CD4-positive, alpha-beta T cell (primary cell): ENCODE measurements at regions not wholly inside any gene's neighbourhood (a gene's known extent, or its start where the extent isn't known, plus 50 kb on each side); places are given as distances from the start of the nearest gene placed in this dataset.

Source experiments
- ATAC-seq: fragments of 200-7000 bp; cut with Tn5 transposase; one replicate; pipeline ENCODE4 v1.10.0; 2022; ENCODE audit warnings: mild to moderate bottlenecking; ENCODE audit not compliant: poor library complexity
- CTCF ChIA-PET: fragments of 350-600 bp; sonication (Branson Sonifier 250); formaldehyde crosslinking; loops from one replicate; lab custom pipeline; 2021; ENCODE audit warnings: antibody characterized with exemption, inconsistent platforms; lab: Charles Lee
- POLR2A ChIA-PET: fragments of 350-600 bp; sonication (Branson Sonifier 250); formaldehyde crosslinking; loops from one replicate; lab custom pipeline; 2021; ENCODE audit warnings: antibody characterized with exemption, inconsistent platforms; lab: Charles Lee
- DNase-seq, 14 experiments: peaks; one replicate each; pipeline ENCODE4 v3.0.0-alpha.2; 2013 to 2020; ENCODE audit warnings: mixed read lengths in 2 of 14
- H3K27ac ChIP-seq, 2 donors: one replicate each; pipeline versions ENCODE4 v1.5.1 to v1.7.0; 2013; ENCODE audit warnings: low read length in 2 of 2, low read depth in 1 of 2, mild to moderate bottlenecking in 1 of 2
- H3K27me3 ChIP-seq, 2 experiments: 1 replicate in 1 of 2; 2 replicates in 1 of 2; pipeline versions ENCODE4 v1.6.1 to v1.7.0; 2013; ENCODE audit warnings: low read length in 2 of 2, control low read depth in 1 of 2, mild to moderate bottlenecking in 1 of 2, moderate library complexity in 1 of 2; ENCODE audit not compliant: insufficient read depth in 2 of 2, control insufficient read depth in 1 of 2
- H3K36me3 ChIP-seq: one replicate; pipeline ENCODE4 v1.6.1; 2013; ENCODE audit warnings: low read length, control low read depth; ENCODE audit not compliant: insufficient read depth
- H3K4me1 ChIP-seq: one replicate; pipeline ENCODE4 v1.6.1; 2013; ENCODE audit warnings: low read length, control low read depth; ENCODE audit not compliant: insufficient read depth
- H3K4me3 ChIP-seq: one replicate; pipeline ENCODE4 v1.5.1; 2013; ENCODE audit warnings: mild to moderate bottlenecking, low read length, moderate library complexity
- H3K9me3 ChIP-seq, 2 experiments: 1 replicate in 1 of 2; 2 replicates in 1 of 2; pipeline versions ENCODE4 v1.6.1 to v1.7.0; 2013; ENCODE audit warnings: low read length in 2 of 2, mild to moderate bottlenecking in 2 of 2, control low read depth in 1 of 2, moderate library complexity in 1 of 2; ENCODE audit not compliant: control insufficient read depth in 1 of 2, insufficient read depth in 1 of 2
- H3K27ac Mint-ChIP-seq: one replicate; pipeline ENCODE4 v1.8.0; 2020; ENCODE audit warnings: mixed read lengths
- H3K27me3 Mint-ChIP-seq: one replicate; pipeline ENCODE4 v1.8.0; 2021; ENCODE audit warnings: mixed read lengths
- H3K36me3 Mint-ChIP-seq: one replicate; pipeline ENCODE4 v1.8.0; 2021; ENCODE audit warnings: low read depth, mixed read lengths
- H3K4me1 Mint-ChIP-seq: one replicate; pipeline ENCODE4 v1.8.0; 2021; ENCODE audit warnings: low read depth, mixed read lengths
- H3K4me3 Mint-ChIP-seq: one replicate; pipeline ENCODE4 v1.8.0; 2020; ENCODE audit warnings: mild to moderate bottlenecking, mixed read lengths
- H3K9me3 Mint-ChIP-seq: one replicate; pipeline ENCODE4 v1.8.0; 2020; ENCODE audit warnings: mixed read lengths
- CTCF ChIP-seq: fragments of 200-600 bp; IDR thresholded peaks from one replicate; pipeline ENCODE4 v1.8.0; 2022; ENCODE audit warnings: antibody characterized with exemption, mild to moderate bottlenecking
- intact Hi-C, 2 experiments: fragments of 100-400 bp; cut with DNase I in 1 of 2; cut with micrococcal nuclease in 1 of 2; formaldehyde crosslinking; loops; one replicate each; pipeline versions ENCODE4 v1.15.1 to v1.9.0; 2023 to 2025; cut with DNase I, micrococcal nuclease

- no peaks in the 10 kb centered on the region for H3K9me3 Mint-ChIP-seq
- no peak for TF ChIP-seq CTCF
- Histone ChIP-seq H3K4me3 (no peak overlapping the region), H3K27ac (no peak overlapping the region), H3K9me3 (no peaks in the 10 kb centered on the region), H3K36me3 (no peaks in the 10 kb centered on the region), H3K27me3 (no peaks in the 10 kb centered on the region), H3K4me1 (peaks cover 6% of the 10 kb centered on the region)
- DNase-seq (no peak), ATAC-seq (no peak)
- H3K4me1 Mint-ChIP-seq = peaks cover 7% of the 10 kb centered on the region
- ChIA-PET CTCF (no interaction called here), POLR2A (no interaction called here)
- no peaks in the 10 kb centered on the region for H3K27me3 Mint-ChIP-seq
- no peak overlapping the region for H3K4me3 Mint-ChIP-seq
- intact Hi-C loops = no loop called here
- H3K36me3 Mint-ChIP-seq = no peaks in the 10 kb centered on the region
- H3K27ac Mint-ChIP-seq = no peak overlapping the region
Observed at GRCh38 chr6:169909113-169909512, 157.7 kb downstream of the ERMARD start.

- no peak for TF ChIP-seq CTCF
- intact Hi-C loops = no loop called here
- Histone ChIP-seq H3K9me3 (no peaks in the 10 kb centered on the region), H3K27ac (no peak overlapping the region), H3K4me3 (no peak overlapping the region), H3K27me3 (no peaks in the 10 kb centered on the region), H3K36me3 (no peaks in the 10 kb centered on the region), H3K4me1 (peaks cover 6% of the 10 kb centered on the region)
- CTCF ChIA-PET = no interaction called here
- DNase-seq (no peak), ATAC-seq (no peak)
- H3K36me3 Mint-ChIP-seq = no peaks in the 10 kb centered on the region
- no peak overlapping the region for H3K4me3 Mint-ChIP-seq
- POLR2A ChIA-PET = no interaction called here
- no peaks in the 10 kb centered on the region for H3K9me3 Mint-ChIP-seq
- peaks cover 7% of the 10 kb centered on the region for H3K4me1 Mint-ChIP-seq
- H3K27me3 Mint-ChIP-seq = no peaks in the 10 kb centered on the region
- no peak overlapping the region for H3K27ac Mint-ChIP-seq
Observed at GRCh38 chr6:169908403-169908933, 157.0 kb downstream of the ERMARD start.

- CTCF ChIA-PET = no interaction called here
- H3K27ac ChIP-seq = no peak overlapping the region
- Mint-ChIP-seq H3K9me3 (no peaks in the 10 kb centered on the region), H3K36me3 (no peaks in the 10 kb centered on the region), H3K4me1 (peaks cover under 1% of the 10 kb centered on the region), H3K27ac (no peak overlapping the region), H3K4me3 (no peak overlapping the region), H3K27me3 (no peaks in the 10 kb centered on the region)
- no peaks in the 10 kb centered on the region for H3K4me1 ChIP-seq
- no peak for TF ChIP-seq CTCF
- no peak overlapping the region for H3K4me3 ChIP-seq
- H3K27me3 ChIP-seq = no peaks in the 10 kb centered on the region
- POLR2A ChIA-PET = no interaction called here
- H3K9me3 ChIP-seq = peaks cover 0 to 5% of the 10 kb centered on the region in 2 experiments
- ATAC-seq (no peak), DNase-seq (no peak)
- H3K36me3 ChIP-seq = no peaks in the 10 kb centered on the region
- intact Hi-C loops = no loop called here
Observed at GRCh38 chr6:169907419-169908115, 156.1 kb downstream of the ERMARD start.
